Osteoblast (primary cell): ENCODE measurements at regions not wholly inside any gene's neighbourhood (a gene's known extent, or its start where the extent isn't known, plus 50 kb on each side); places are given as distances from the start of the nearest gene placed in this dataset.

Experiments used
- DNase-seq: peaks from one replicate; pipeline ENCODE4 v3.0.0; 2011; ENCODE audit warnings: low spot score, mixed read lengths; ENCODE audit not compliant: insufficient read length; ENCODE audit errors: missing footprints
- H2AFZ ChIP-seq: 2 replicates; pipeline ENCODE4 v1.6.0; 2011; ENCODE audit warnings: mild to moderate bottlenecking, low read length
- H3K27ac ChIP-seq: 2 replicates; pipeline ENCODE4 v1.5.1; 2011; ENCODE audit warnings: mild to moderate bottlenecking, low read depth, low read length, moderate library complexity
- H3K27me3 ChIP-seq: 2 replicates; pipeline ENCODE4 v1.6.0; 2012; ENCODE audit warnings: mild to moderate bottlenecking, control low read depth, inconsistent platforms, low read length, moderate library complexity; ENCODE audit not compliant: insufficient read depth
- H3K36me3 ChIP-seq: 2 replicates; pipeline ENCODE4 v1.5.1; 2011; ENCODE audit warnings: mild to moderate bottlenecking, low read length, control low read depth, moderate library complexity; ENCODE audit not compliant: insufficient read depth
- H3K4me1 ChIP-seq: 2 replicates; pipeline ENCODE4 v1.5.1; 2011; ENCODE audit warnings: mild to moderate bottlenecking, low read length, control low read depth, moderate library complexity; ENCODE audit not compliant: insufficient read depth
- H3K4me2 ChIP-seq: 2 replicates; pipeline ENCODE4 v1.6.0; 2011; ENCODE audit warnings: mild to moderate bottlenecking, low read length; ENCODE audit not compliant: insufficient read depth
- H3K4me3 ChIP-seq: fragments of 200-600 bp; sonication (generic); 3 replicates; pipeline ENCODE4 v1.5.1; 2012; ENCODE audit warnings: mild to moderate bottlenecking, low read length, inconsistent platforms; ENCODE audit not compliant: insufficient read depth
- H3K79me2 ChIP-seq: 2 replicates; pipeline ENCODE4 v1.6.0; 2012; ENCODE audit warnings: mild to moderate bottlenecking, low read length, control low read depth, inconsistent platforms; ENCODE audit not compliant: insufficient read depth
- H3K9me3 ChIP-seq: 2 replicates; pipeline ENCODE4 v1.5.1; 2011; ENCODE audit warnings: low read depth, low read length, control low read depth
- H4K20me1 ChIP-seq: 2 replicates; pipeline ENCODE4 v1.6.0; 2012; ENCODE audit warnings: mild to moderate bottlenecking, low read length, control low read depth; ENCODE audit not compliant: insufficient read depth
- TF ChIP-seq, protein P1 (sequence below): IDR thresholded peaks from 2 replicates; pipeline ENCODE4 v1.5.1; 2011; ENCODE audit warnings: mild to moderate bottlenecking, low read depth, low read length, moderate library complexity; ENCODE audit errors: extremely low read depth

DNA sequence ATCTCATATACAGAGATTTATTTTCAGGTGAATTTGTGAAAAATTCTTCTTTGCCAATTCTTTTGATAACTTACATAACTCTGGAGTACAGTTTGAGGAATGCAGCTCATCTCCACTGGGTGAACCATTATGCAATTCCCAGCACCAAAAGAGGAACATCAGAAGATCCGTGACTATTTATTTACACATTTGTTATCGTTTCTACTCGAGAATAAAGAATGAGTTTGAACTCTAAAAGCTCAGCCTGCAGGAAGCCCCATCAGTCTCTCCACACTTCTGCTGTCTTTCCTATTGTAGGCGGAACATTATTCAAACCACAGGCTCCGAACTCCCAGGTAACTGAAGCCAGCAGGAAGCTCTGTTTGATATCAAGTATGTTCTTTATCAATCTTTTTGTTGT, 95.9 kb upstream of the IFNGR1 start:
- TF ChIP-seq, protein P1, sequence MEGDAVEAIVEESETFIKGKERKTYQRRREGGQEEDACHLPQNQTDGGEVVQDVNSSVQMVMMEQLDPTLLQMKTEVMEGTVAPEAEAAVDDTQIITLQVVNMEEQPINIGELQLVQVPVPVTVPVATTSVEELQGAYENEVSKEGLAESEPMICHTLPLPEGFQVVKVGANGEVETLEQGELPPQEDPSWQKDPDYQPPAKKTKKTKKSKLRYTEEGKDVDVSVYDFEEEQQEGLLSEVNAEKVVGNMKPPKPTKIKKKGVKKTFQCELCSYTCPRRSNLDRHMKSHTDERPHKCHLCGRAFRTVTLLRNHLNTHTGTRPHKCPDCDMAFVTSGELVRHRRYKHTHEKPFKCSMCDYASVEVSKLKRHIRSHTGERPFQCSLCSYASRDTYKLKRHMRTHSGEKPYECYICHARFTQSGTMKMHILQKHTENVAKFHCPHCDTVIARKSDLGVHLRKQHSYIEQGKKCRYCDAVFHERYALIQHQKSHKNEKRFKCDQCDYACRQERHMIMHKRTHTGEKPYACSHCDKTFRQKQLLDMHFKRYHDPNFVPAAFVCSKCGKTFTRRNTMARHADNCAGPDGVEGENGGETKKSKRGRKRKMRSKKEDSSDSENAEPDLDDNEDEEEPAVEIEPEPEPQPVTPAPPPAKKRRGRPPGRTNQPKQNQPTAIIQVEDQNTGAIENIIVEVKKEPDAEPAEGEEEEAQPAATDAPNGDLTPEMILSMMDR: no peak
- Histone ChIP-seq H3K36me3 (no peaks in the 10 kb centered on the region), H3K4me3 (no peak overlapping the region), H3K27ac (no peak overlapping the region), H3K9me3 (no peaks in the 10 kb centered on the region), H3K79me2 (no peaks in the 10 kb centered on the region), H4K20me1 (no peaks in the 10 kb centered on the region), H3K27me3 (peaks cover 7% of the 10 kb centered on the region), H3K4me1 (peaks cover 8% of the 10 kb centered on the region), H3K4me2 (no peak overlapping the region), H2AFZ (no peak overlapping the region)
- DNase-seq: no peak

- H3K4me3 ChIP-seq: peak overlapping the region; percentile 28
- no peaks in the 10 kb centered on the region for H4K20me1 ChIP-seq
- H3K27me3 ChIP-seq: peaks cover 7% of the 10 kb centered on the region
- H3K9me3 ChIP-seq: no peaks in the 10 kb centered on the region
- H3K4me2 ChIP-seq: peak overlapping the region; percentile 72
- H3K27ac ChIP-seq: no peak overlapping the region
- TF ChIP-seq, protein P1: peak; percentile 94
- H3K79me2 ChIP-seq: no peaks in the 10 kb centered on the region
- peak; percentile 80 for DNase-seq
- H2AFZ ChIP-seq: no peak overlapping the region
- peaks cover 11% of the 10 kb centered on the region for H3K4me1 ChIP-seq
- H3K36me3 ChIP-seq: no peaks in the 10 kb centered on the region
Measured at GRCh38 chr6:137313928-137314855, 95.0 kb upstream of the IFNGR1 start.

DNA sequence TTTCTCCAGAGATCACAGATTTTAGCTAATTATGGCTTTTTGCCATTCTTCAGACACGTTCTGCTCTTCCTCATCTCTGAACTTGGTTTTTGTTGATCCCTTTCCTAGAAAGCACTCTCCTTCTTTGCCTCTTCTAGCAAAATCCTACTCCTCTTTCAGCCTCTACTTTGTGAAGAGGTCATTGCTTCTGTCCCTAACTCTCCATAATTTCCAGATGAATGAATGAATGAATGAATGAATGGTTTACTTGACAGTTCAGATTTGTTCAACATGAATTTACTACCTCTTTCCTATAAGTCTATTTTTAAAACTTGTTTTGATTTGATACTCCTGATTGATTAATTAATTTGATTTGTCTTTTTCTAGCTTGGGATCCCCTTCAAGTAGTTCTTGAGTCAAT, 94.0 kb upstream of the IFNGR1 start:
- no peak for DNase-seq
- Histone ChIP-seq H3K4me1 (peaks cover 13% of the 10 kb centered on the region), H3K27ac (no peak overlapping the region), H3K9me3 (no peaks in the 10 kb centered on the region), H3K4me3 (no peak overlapping the region), H2AFZ (no peak overlapping the region), H3K36me3 (no peaks in the 10 kb centered on the region), H3K27me3 (peaks cover 7% of the 10 kb centered on the region), H3K4me2 (no peak overlapping the region), H3K79me2 (no peaks in the 10 kb centered on the region), H4K20me1 (no peaks in the 10 kb centered on the region)
- TF ChIP-seq, protein P1: no peak

DNA sequence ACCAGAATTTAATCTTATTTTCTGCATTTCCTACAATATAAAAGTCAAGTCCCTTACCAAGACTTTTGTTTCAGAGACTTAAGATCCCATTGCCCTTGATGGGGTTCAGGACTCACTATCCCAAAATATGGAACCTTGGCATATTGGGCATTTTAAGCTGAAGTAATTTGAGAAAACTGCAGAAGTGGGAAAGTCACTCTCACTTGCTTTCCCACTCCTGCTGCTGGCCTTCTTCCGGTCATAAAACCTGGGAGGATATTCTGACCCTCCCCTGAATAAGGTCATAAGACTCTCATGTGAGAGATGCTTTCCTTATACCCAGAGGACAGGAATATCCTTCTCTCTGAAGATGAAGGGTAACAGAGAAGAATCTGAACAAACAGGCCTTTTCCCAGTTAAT, 92.8 kb upstream of the IFNGR1 start:
- H3K36me3 ChIP-seq: no peaks in the 10 kb centered on the region
- TF ChIP-seq, protein P1: no peak

More for the DNA sequence above, 92.8 kb upstream of the IFNGR1 start:
- peaks cover 7% of the 10 kb centered on the region for H3K27me3 ChIP-seq
- no peak overlapping the region for H2AFZ ChIP-seq
- no peak overlapping the region for H3K4me2 ChIP-seq
- H3K27ac ChIP-seq: no peak overlapping the region
- peaks cover 13% of the 10 kb centered on the region for H3K4me1 ChIP-seq
- H3K9me3 ChIP-seq: no peaks in the 10 kb centered on the region
- no peaks in the 10 kb centered on the region for H3K79me2 ChIP-seq
- H3K4me3 ChIP-seq: no peak overlapping the region
- no peak for DNase-seq
- H4K20me1 ChIP-seq: no peaks in the 10 kb centered on the region
